ENCODE measurements at regions not wholly inside any gene's neighbourhood (a gene's known extent, or its start where the extent isn't known, plus 50 kb on each side); places are given as distances from the start of the nearest gene placed in this dataset.
A peak's percentile ranks its signal among the peaks of the same experiment; 100 is the strongest.

- no peak for TF ChIP-seq CTCF (IDR thresholded peaks at IDR 0.05; ENCODE audit: low read depth, low read length)
- DNase-seq (ENCODE audit: extremely low read depth, low read depth): no peak
Observed at GRCh38 chr7:155227788-155228458, 69.8 kb upstream of the INSIG1 start.

GRCh38 chr7:155228459-155228845 lies 69.2 kb upstream of the INSIG1 start:
- no peak for DNase-seq (ENCODE audit: extremely low read depth, low read depth)
- no peak for TF ChIP-seq CTCF (IDR thresholded peaks at IDR 0.05; ENCODE audit: low read depth, low read length)

- TF ChIP-seq CTCF (IDR thresholded peaks at IDR 0.05; ENCODE audit: low read depth, low read length): no peak
- no peak for DNase-seq (ENCODE audit: extremely low read depth, low read depth)
Observed at GRCh38 chr7:155228894-155229293, 68.8 kb upstream of the INSIG1 start.

GRCh38 chr7:155229548-155230168 lies 68.0 kb upstream of the INSIG1 start:
- no peak for TF ChIP-seq CTCF (IDR thresholded peaks at IDR 0.05; ENCODE audit: low read depth, low read length)
- DNase-seq (ENCODE audit: extremely low read depth, low read depth): no peak

- TF ChIP-seq CTCF (IDR thresholded peaks at IDR 0.05; ENCODE audit: low read depth, low read length): no peak
- DNase-seq (ENCODE audit: extremely low read depth, low read depth): peak; percentile 88
Observed at GRCh38 chr7:155230169-155230593, 67.5 kb upstream of the INSIG1 start.

DNA sequence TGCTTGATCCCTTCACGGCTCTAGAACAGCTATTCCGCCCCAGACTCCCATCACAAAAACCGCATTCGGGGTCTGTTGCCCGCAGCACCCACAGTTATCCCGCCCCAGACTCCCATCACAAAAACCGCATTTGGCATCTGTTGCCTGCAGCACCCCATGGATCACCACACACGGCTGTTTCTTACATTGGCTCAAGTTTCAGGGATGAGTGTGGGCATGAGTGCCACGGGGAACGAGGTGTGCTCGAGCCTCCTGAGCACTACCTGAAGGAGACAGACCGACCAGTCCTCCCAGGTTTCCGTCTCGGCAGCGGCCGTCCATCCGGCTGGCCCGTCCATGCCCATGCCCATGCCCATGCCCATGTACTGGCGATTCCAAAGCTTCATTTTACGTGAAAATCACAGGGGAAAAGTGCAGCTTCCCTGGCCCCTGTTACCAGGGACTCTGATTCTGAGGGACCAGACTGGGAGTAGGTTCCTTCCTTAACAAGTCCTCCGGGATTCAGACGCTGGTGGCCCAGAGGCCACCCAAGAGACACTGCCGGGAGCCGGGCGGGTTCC lies 66.4 kb upstream of the INSIG1 start:
- TF ChIP-seq CTCF (IDR thresholded peaks at IDR 0.05; ENCODE audit: low read depth, low read length): no peak
- DNase-seq (ENCODE audit: extremely low read depth, low read depth): no peak

DNA sequence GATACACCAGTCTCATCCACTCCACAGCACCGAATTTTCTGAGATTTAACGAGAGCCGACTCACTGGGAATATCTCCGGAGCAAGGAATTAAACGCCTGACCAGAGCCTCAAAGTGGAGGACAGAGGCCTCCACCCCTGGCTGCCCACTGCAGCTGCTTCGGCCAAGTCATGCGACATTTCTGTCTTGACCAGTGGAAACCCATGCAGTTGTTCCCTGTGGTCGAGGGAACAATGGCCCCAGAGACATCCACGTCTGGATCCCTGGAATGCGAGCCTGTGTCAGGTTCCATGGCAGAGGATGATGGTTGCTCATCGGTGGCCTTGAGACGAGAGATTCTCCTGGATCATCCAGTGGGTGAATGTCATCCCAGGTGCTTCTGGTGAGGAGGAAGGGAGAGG lies 65.7 kb upstream of the INSIG1 start:
- no peak for TF ChIP-seq CTCF (IDR thresholded peaks at IDR 0.05; ENCODE audit: low read depth, low read length)
- DNase-seq (ENCODE audit: extremely low read depth, low read depth): no peak
